Transverse colon (tissue), 4 donors: ENCODE measurements at regions not wholly inside any gene's neighbourhood (a gene's known extent, or its start where the extent isn't known, plus 50 kb on each side); places are given as distances from the start of the nearest gene placed in this dataset.

Experiments used
- DNase-seq: peaks from one replicate; pipeline ENCODE4 v3.0.0-alpha.2; 2019
- H3K27ac ChIP-seq, 4 donors: fragments of 200-600 bp; sonication (generic); 2 replicates each; pipeline ENCODE4 v1.5.1; 2016 to 2018; ENCODE audit warnings: inconsistent platforms in 4 of 4
- H3K27me3 ChIP-seq: fragments of 200-600 bp; sonication (generic); 2 replicates; pipeline ENCODE4 v1.5.1; 2017; ENCODE audit warnings: inconsistent platforms
- H3K36me3 ChIP-seq, 4 donors: fragments of 200-600 bp; sonication (generic); 2 replicates each; pipeline ENCODE4 v1.5.1; 2017 to 2019; ENCODE audit warnings: inconsistent platforms in 4 of 4
- H3K4me1 ChIP-seq, 4 donors: fragments of 200-600 bp; sonication (generic); 2 replicates each; pipeline ENCODE4 v1.5.1; 2017 to 2020; ENCODE audit warnings: inconsistent platforms in 4 of 4
- H3K4me3 ChIP-seq, 4 donors: fragments of 200-600 bp; sonication (generic); 1 replicate in 1 of 4; 2 replicates in 3 of 4; pipeline versions ENCODE4 v1.5.1 to v1.6.1; 2017 to 2019; ENCODE audit warnings: inconsistent platforms in 4 of 4
- H3K9me3 ChIP-seq, 2 donors: fragments of 200-600 bp; sonication (generic); 2 replicates each; pipeline ENCODE4 v1.5.1; 2017 to 2019; ENCODE audit warnings: inconsistent platforms in 2 of 2
- CTCF ChIP-seq, 5 experiments: fragments of 200-600 bp in 3 of 5; fragments of 450-650 bp in 2 of 5; sonication (generic) in 3 of 5; IDR thresholded peaks; 1 replicate in 2 of 5; 2 replicates in 3 of 5; pipeline ENCODE4 v1.5.1; 2016 to 2017; ENCODE audit warnings: antibody characterized with exemption in 5 of 5, inconsistent platforms in 3 of 5, mild to moderate bottlenecking in 2 of 5, moderate library complexity in 1 of 5
- EP300 ChIP-seq: sonication (generic); formaldehyde crosslinking; IDR thresholded peaks from one replicate; pipeline ENCODE4 v1.6.1; 2017; ENCODE audit warnings: antibody characterized with exemption, low read depth
- POLR2A ChIP-seq: fragments of 450-650 bp; IDR thresholded peaks from one replicate; pipeline ENCODE4 v1.6.1; 2016; ENCODE audit warnings: antibody characterized with exemption, mild to moderate bottlenecking, moderate library complexity
- POLR2AphosphoS5 ChIP-seq, 3 donors: sonication (generic); formaldehyde crosslinking; IDR thresholded peaks; one replicate each; pipeline ENCODE4 v1.6.1; 2016; ENCODE audit warnings: antibody characterized with exemption in 3 of 3
- WGBS, 2 donors: methylation state at CpG; one replicate each; pipeline ENCODE4 v1.1.5; 2018; ENCODE audit warnings: low coverage in 1 of 2; 5-methylcytosine and 5-hydroxymethylcytosine counted together
- in situ Hi-C, 4 donors: fragments of 200-750 bp; cut with MboI; loops; one replicate each; pipeline versions ENCODE4 v1.15.0 to v1.15.1; 2017; ENCODE audit warnings: low sequenced_read_pairs in 3 of 4, low pct_ligation_motif_present in 1 of 4, low pct_unique_long_range_greater_than_20kb in 1 of 4
- intact Hi-C: fragments of 100-400 bp; cut with DNase I; formaldehyde crosslinking; loops from one replicate; pipeline ENCODE4 v1.15.1; 2023; ENCODE audit warnings: low total_unique reads

- intact Hi-C loops (no loop called here), in situ Hi-C loops (no loop called here)
- DNase-seq = no peak
- no peaks in the 10 kb centered on the region for H3K36me3 ChIP-seq
- WGBS, 2 donors = 59 to 80% methylated on average over 1 to 3 of the region's 3 CpGs
- H3K27me3 ChIP-seq = no peaks in the 10 kb centered on the region
- H3K4me1 ChIP-seq = no peaks in the 10 kb centered on the region
- TF ChIP-seq POLR2A (no peak), CTCF (IDR thresholded peaks at IDR 0.05) (no peak), EP300 (no peak), POLR2AphosphoS5 (IDR thresholded peaks at IDR 0.05) (no peak)
- no peak overlapping the region for H3K4me3 ChIP-seq
- no peaks in the 10 kb centered on the region for H3K9me3 ChIP-seq
- H3K27ac ChIP-seq = no peak overlapping the region
These were observed 360.2 kb downstream of the KCNA4 start for GRCh38 chr11:29656597-29656996.

- TF ChIP-seq POLR2AphosphoS5 (IDR thresholded peaks at IDR 0.05) = no peak
- TF ChIP-seq POLR2A = no peak
- TF ChIP-seq CTCF (IDR thresholded peaks at IDR 0.05) = no peak
- TF ChIP-seq EP300 = no peak
- H3K27me3 ChIP-seq = no peaks in the 10 kb centered on the region
- no peaks in the 10 kb centered on the region for H3K4me1 ChIP-seq
- H3K36me3 ChIP-seq = no peaks in the 10 kb centered on the region
- no peaks in the 10 kb centered on the region for H3K9me3 ChIP-seq
- no peak overlapping the region for H3K27ac ChIP-seq
- 92 to 100% methylated on average over 1 of the region's 1 CpG for WGBS, 2 donors
- DNase-seq = no peak
- in situ Hi-C loops = no loop called here
- intact Hi-C loops = no loop called here
- no peak overlapping the region for H3K4me3 ChIP-seq
These were observed 371.5 kb downstream of the KCNA4 start for GRCh38 chr11:29645373-29645772.

GRCh38 chr11:29641201-29641600 lies 375.6 kb downstream of the KCNA4 start:
- Histone ChIP-seq H3K27ac (no peak overlapping the region), H3K36me3 (no peaks in the 10 kb centered on the region), H3K9me3 (no peaks in the 10 kb centered on the region), H3K4me1 (no peaks in the 10 kb centered on the region), H3K27me3 (no peaks in the 10 kb centered on the region), H3K4me3 (no peak overlapping the region)
- in situ Hi-C loops = no loop called here
- no peak for TF ChIP-seq CTCF (IDR thresholded peaks at IDR 0.05)
- TF ChIP-seq POLR2A = no peak
- TF ChIP-seq POLR2AphosphoS5 (IDR thresholded peaks at IDR 0.05) = no peak
- no peak for TF ChIP-seq EP300
- no peak for DNase-seq
- intact Hi-C loops = no loop called here

GRCh38 chr11:29634744-29635143 lies 382.1 kb downstream of the KCNA4 start:
- in situ Hi-C loops = no loop called here

More at GRCh38 chr11:29634744-29635143, 382.1 kb downstream of the KCNA4 start:
- Histone ChIP-seq H3K36me3 (no peaks in the 10 kb centered on the region), H3K4me1 (no peaks in the 10 kb centered on the region), H3K27ac (no peak overlapping the region), H3K27me3 (no peaks in the 10 kb centered on the region), H3K9me3 (no peaks in the 10 kb centered on the region), H3K4me3 (no peak overlapping the region)
- intact Hi-C loops = no loop called here
- DNase-seq = no peak
- no peak for TF ChIP-seq CTCF (IDR thresholded peaks at IDR 0.05)
- TF ChIP-seq POLR2A = no peak
- TF ChIP-seq POLR2AphosphoS5 (IDR thresholded peaks at IDR 0.05) = no peak
- TF ChIP-seq EP300 = no peak
- 73 to 77% methylated on average over 3 of the region's 3 CpGs for WGBS, 2 donors
